Kidney epithelial cell (primary cell): ENCODE measurements at regions not wholly inside any gene's neighbourhood (a gene's known extent, or its start where the extent isn't known, plus 50 kb on each side); places are given as distances from the start of the nearest gene placed in this dataset.
"Not testable (repeated sequence)": the region's sequence is repeated elsewhere in the genome, so short reads cannot be mapped to it uniquely, and the experiment has no call there.

Experiments used
- DNase-seq: peaks from one replicate; pipeline ENCODE4 v3.0.0-alpha.2; 2010; ENCODE audit warnings: low read depth
- H3K27me3 ChIP-seq: 2 replicates; pipeline ENCODE4 v1.6.0; 2011; ENCODE audit warnings: low read length; ENCODE audit not compliant: control insufficient read depth, insufficient read depth
- H3K36me3 ChIP-seq: 2 replicates; pipeline ENCODE4 v1.5.1; 2011; ENCODE audit warnings: low read length; ENCODE audit not compliant: control insufficient read depth, insufficient read depth
- H3K4me3 ChIP-seq: 2 replicates; pipeline ENCODE4 v1.5.1; 2011; ENCODE audit warnings: low read depth, mild to moderate bottlenecking, control low read depth, low read length

GRCh38 chr9:41367301-41367700 lies 178.2 kb upstream of the ZNG1F start:
- H3K4me3 ChIP-seq, H3K36me3 ChIP-seq, DNase-seq, H3K27me3 ChIP-seq: not testable (repeated sequence)

- H3K36me3 ChIP-seq, DNase-seq, H3K4me3 ChIP-seq, H3K27me3 ChIP-seq: not testable (repeated sequence)
Observed at GRCh38 chr9:41361790-41362189, 172.7 kb upstream of the ZNG1F start.

GRCh38 chr9:41359116-41359515 lies 170.0 kb upstream of the ZNG1F start:
- peak overlapping the region; percentile 73 for H3K4me3 ChIP-seq
- not testable (repeated sequence) for H3K27me3 ChIP-seq, H3K36me3 ChIP-seq, DNase-seq

GRCh38 chr9:41358682-41359081 lies 169.6 kb upstream of the ZNG1F start:
- DNase-seq, result peak; percentile 7
- not testable (repeated sequence) for H3K36me3 ChIP-seq, H3K27me3 ChIP-seq
- peak overlapping the region; percentile 73 for H3K4me3 ChIP-seq

- H3K27me3 ChIP-seq, H3K4me3 ChIP-seq, H3K36me3 ChIP-seq, DNase-seq: not testable (repeated sequence)
Observed at GRCh38 chr9:41357918-41358404, 168.8 kb upstream of the ZNG1F start.

GRCh38 chr9:41357350-41357748 lies 168.2 kb upstream of the ZNG1F start:
- not testable (repeated sequence) for H3K27me3 ChIP-seq, DNase-seq, H3K36me3 ChIP-seq, H3K4me3 ChIP-seq

- DNase-seq, result peak; percentile 21
- H3K27me3 ChIP-seq, H3K36me3 ChIP-seq, H3K4me3 ChIP-seq: not testable (repeated sequence)
Observed at GRCh38 chr9:41356588-41357349, 167.7 kb upstream of the ZNG1F start.

GRCh38 chr9:41355712-41356450 lies 166.8 kb upstream of the ZNG1F start:
- DNase-seq, H3K36me3 ChIP-seq, H3K27me3 ChIP-seq, H3K4me3 ChIP-seq: not testable (repeated sequence)

GRCh38 chr9:41354978-41355377 lies 165.9 kb upstream of the ZNG1F start:
- H3K4me3 ChIP-seq, DNase-seq, H3K36me3 ChIP-seq, H3K27me3 ChIP-seq: not testable (repeated sequence)

- not testable (repeated sequence) for DNase-seq, H3K36me3 ChIP-seq, H3K27me3 ChIP-seq, H3K4me3 ChIP-seq
Observed at GRCh38 chr9:41354060-41354934, 165.2 kb upstream of the ZNG1F start.

GRCh38 chr9:41353026-41353425 lies 163.9 kb upstream of the ZNG1F start:
- H3K36me3 ChIP-seq, H3K4me3 ChIP-seq, DNase-seq, H3K27me3 ChIP-seq: not testable (repeated sequence)

- not testable (repeated sequence) for DNase-seq
Observed at GRCh38 chr9:41352390-41352789, 163.3 kb upstream of the ZNG1F start.

GRCh38 chr9:41347893-41348292 lies 158.8 kb upstream of the ZNG1F start:
- not testable (repeated sequence) for H3K4me3 ChIP-seq, DNase-seq, H3K36me3 ChIP-seq, H3K27me3 ChIP-seq

More at GRCh38 chr9:41352390-41352789, 163.3 kb upstream of the ZNG1F start:
- H3K4me3 ChIP-seq, H3K27me3 ChIP-seq, H3K36me3 ChIP-seq: not testable (repeated sequence)

GRCh38 chr9:41332562-41332961 lies 143.4 kb upstream of the ZNG1F start:
- DNase-seq, H3K27me3 ChIP-seq, H3K36me3 ChIP-seq, H3K4me3 ChIP-seq: not testable (repeated sequence)
